Naive thymus-derived CD4-positive, alpha-beta T cell (primary cell): ENCODE measurements at regions not wholly inside any gene's neighbourhood (a gene's known extent, or its start where the extent isn't known, plus 50 kb on each side); places are given as distances from the start of the nearest gene placed in this dataset.

Source experiments
- ATAC-seq: fragments of 150-1000 bp; cut with Tn5 transposase; 2 replicates; pipeline ENCODE4 v1.10.0; 2021; ENCODE audit warnings: mild to moderate bottlenecking, moderate library complexity
- CTCF ChIA-PET: fragments of 350-600 bp; sonication (Branson Sonifier 250); formaldehyde crosslinking; loops from one replicate; lab custom pipeline; 2021; ENCODE audit warnings: antibody characterized with exemption; lab: Charles Lee
- POLR2A ChIA-PET: fragments of 350-600 bp; sonication (Branson Sonifier 250); formaldehyde crosslinking; loops from one replicate; lab custom pipeline; 2021; ENCODE audit warnings: antibody characterized with exemption, inconsistent platforms; lab: Charles Lee
- DNase-seq, 9 donors: peaks; one replicate each; pipeline versions ENCODE4 v3.0.0 to v3.0.0-alpha.2; 2020 to 2022; ENCODE audit warnings: mixed read lengths in 1 of 9
- H3K27ac ChIP-seq: one replicate; pipeline ENCODE4 v1.7.0; 2013; ENCODE audit warnings: mild to moderate bottlenecking, low read depth, low read length, moderate library complexity
- H3K27me3 ChIP-seq, 2 donors: one replicate each; pipeline ENCODE4 v1.7.0; 2013; ENCODE audit warnings: low read length in 2 of 2, mild to moderate bottlenecking in 2 of 2, moderate library complexity in 2 of 2; ENCODE audit not compliant: control insufficient read depth in 2 of 2, insufficient read depth in 2 of 2
- H3K36me3 ChIP-seq, 3 experiments: 1 replicate in 2 of 3; 2 replicates in 1 of 3; pipeline ENCODE4 v1.7.0; 2013; ENCODE audit warnings: low read length in 3 of 3, mild to moderate bottlenecking in 3 of 3, moderate library complexity in 1 of 3; ENCODE audit not compliant: insufficient read depth in 3 of 3, control insufficient read depth in 2 of 3
- H3K4me1 ChIP-seq, 2 donors: one replicate each; pipeline ENCODE4 v1.7.0; 2013; ENCODE audit warnings: low read length in 2 of 2, mild to moderate bottlenecking in 2 of 2, moderate library complexity in 1 of 2; ENCODE audit not compliant: control insufficient read depth in 2 of 2, insufficient read depth in 2 of 2
- H3K4me3 ChIP-seq: 2 replicates; pipeline ENCODE4 v1.7.0; 2013; ENCODE audit warnings: mild to moderate bottlenecking, low read length
- H3K9me3 ChIP-seq, 3 experiments: 1 replicate in 2 of 3; 2 replicates in 1 of 3; pipeline ENCODE4 v1.7.0; 2013; ENCODE audit warnings: low read length in 3 of 3; ENCODE audit not compliant: control insufficient read depth in 2 of 3
- H3K27ac Mint-ChIP-seq, 9 donors: one replicate each; pipeline ENCODE4 v1.8.0; 2020 to 2022; ENCODE audit warnings: mixed read lengths in 9 of 9, mild to moderate bottlenecking in 8 of 9, moderate library complexity in 5 of 9, inconsistent platforms in 2 of 9
- H3K27me3 Mint-ChIP-seq, 5 donors: one replicate each; pipeline ENCODE4 v1.8.0; 2021 to 2022; ENCODE audit warnings: mixed read lengths in 5 of 5, mild to moderate bottlenecking in 1 of 5
- H3K36me3 Mint-ChIP-seq, 5 donors: one replicate each; pipeline ENCODE4 v1.8.0; 2020 to 2022; ENCODE audit warnings: mixed read lengths in 5 of 5, mild to moderate bottlenecking in 3 of 5, inconsistent platforms in 1 of 5
- H3K4me1 Mint-ChIP-seq, 7 donors: one replicate each; pipeline ENCODE4 v1.8.0; 2020 to 2022; ENCODE audit warnings: mixed read lengths in 7 of 7, mild to moderate bottlenecking in 3 of 7, inconsistent platforms in 1 of 7
- H3K4me3 Mint-ChIP-seq, 10 donors: one replicate each; pipeline ENCODE4 v1.8.0; 2020 to 2022; ENCODE audit warnings: mild to moderate bottlenecking in 10 of 10, mixed read lengths in 10 of 10, moderate library complexity in 6 of 10, inconsistent platforms in 2 of 10
- H3K9me3 Mint-ChIP-seq, 11 donors: one replicate each; pipeline ENCODE4 v1.8.0; 2020 to 2022; ENCODE audit warnings: mixed read lengths in 11 of 11, mild to moderate bottlenecking in 4 of 11, inconsistent platforms in 1 of 11, moderate library complexity in 1 of 11
- intact Hi-C, 2 donors: fragments of 100-400 bp; cut with micrococcal nuclease; formaldehyde crosslinking; loops; one replicate each; pipeline ENCODE4 v1.15.1; 2023

DNA sequence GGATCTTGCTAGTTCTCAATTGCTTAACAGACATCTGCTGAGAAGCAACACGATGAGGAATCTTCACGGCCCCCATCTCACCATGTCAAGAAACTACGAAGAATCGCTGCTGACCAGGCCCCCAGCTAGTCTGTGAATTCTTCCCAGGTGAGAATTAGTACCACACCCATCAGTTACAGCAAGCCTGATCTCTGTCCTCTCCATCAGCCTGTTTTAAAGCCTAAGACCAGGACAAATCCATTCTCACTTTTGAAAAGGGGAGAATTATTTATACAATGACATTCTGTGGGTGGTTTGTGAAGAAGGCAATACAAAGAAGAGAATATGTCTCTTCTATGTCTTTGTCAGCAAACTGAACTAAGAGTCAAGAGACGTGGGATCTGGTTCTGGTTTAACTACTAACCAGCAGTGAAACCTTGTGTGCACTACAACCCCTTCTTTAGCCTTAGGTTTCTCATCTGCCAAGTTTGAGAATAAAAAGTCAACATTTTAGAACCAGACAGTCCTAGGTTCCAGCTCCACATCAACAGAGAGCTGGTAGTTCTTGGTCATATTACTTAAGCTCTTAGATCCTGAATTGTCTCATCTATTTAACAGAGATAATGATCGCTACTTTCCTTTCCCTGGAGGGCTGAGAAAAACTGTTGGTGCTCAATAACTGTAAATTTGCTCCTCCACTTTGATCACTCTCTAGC lies 160.4 kb upstream of the RORA start:
- H3K27ac ChIP-seq, result no peak overlapping the region
- no peaks in the 10 kb centered on the region for H3K36me3 ChIP-seq
- ATAC-seq (no peak), DNase-seq (no peak)
- peaks cover 0 to 6% (median 0%) of the 10 kb centered on the region in 7 donors for H3K4me1 Mint-ChIP-seq
- ChIA-PET CTCF (no interaction called here), POLR2A (no interaction called here)
- intact Hi-C loops, result no loop called here
- no peak overlapping the region for H3K27ac Mint-ChIP-seq
- H3K4me3 Mint-ChIP-seq, result no peak overlapping the region
- H3K27me3 Mint-ChIP-seq, result peaks cover 15 to 40% (median 25%) of the 10 kb centered on the region in 5 donors
- peaks cover 0 to 4% (median 0%) of the 10 kb centered on the region in 5 donors for H3K36me3 Mint-ChIP-seq
- no peaks in the 10 kb centered on the region for H3K9me3 ChIP-seq
- H3K4me3 ChIP-seq, result no peak overlapping the region
- H3K4me1 ChIP-seq, result no peaks in the 10 kb centered on the region
- H3K9me3 Mint-ChIP-seq, result peaks cover 0 to 21% (median 6%) of the 10 kb centered on the region in 11 donors
- peaks cover 0 to 2% of the 10 kb centered on the region in 2 donors for H3K27me3 ChIP-seq

- H3K27me3 ChIP-seq, result peaks cover 0 to 2% of the 10 kb centered on the region in 2 donors
- intact Hi-C loops, result no loop called here
- no peaks in the 10 kb centered on the region for H3K4me1 ChIP-seq
- CTCF ChIA-PET, result no interaction called here
- no peaks in the 10 kb centered on the region for H3K36me3 ChIP-seq
- Mint-ChIP-seq H3K27me3 (peaks cover 11 to 44% (median 25%) of the 10 kb centered on the region in 5 donors), H3K36me3 (peaks cover 0 to 4% (median 0%) of the 10 kb centered on the region in 5 donors), H3K4me3 (no peak overlapping the region), H3K9me3 (peaks cover 0 to 21% (median 6%) of the 10 kb centered on the region in 11 donors), H3K4me1 (peaks cover 0 to 6% (median 0%) of the 10 kb centered on the region in 7 donors), H3K27ac (no peak overlapping the region)
- DNase-seq, result no peak
- H3K27ac ChIP-seq, result no peak overlapping the region
- no peaks in the 10 kb centered on the region for H3K9me3 ChIP-seq
- H3K4me3 ChIP-seq, result no peak overlapping the region
- ATAC-seq, result no peak
- POLR2A ChIA-PET, result no interaction called here
These were observed 158.6 kb upstream of the RORA start for GRCh38 chr15:61387675-61388074.

GRCh38 chr15:61383421-61383820 lies 154.3 kb upstream of the RORA start:
- intact Hi-C loops, result no loop called here
- DNase-seq (no peak), ATAC-seq (no peak)
- Mint-ChIP-seq H3K27me3 (peaks cover 15 to 33% (median 24%) of the 10 kb centered on the region in 5 donors), H3K9me3 (peaks cover 0 to 18% (median 4%) of the 10 kb centered on the region in 11 donors), H3K4me3 (no peak overlapping the region), H3K27ac (no peak overlapping the region), H3K36me3 (peaks cover 0 to 4% (median 0%) of the 10 kb centered on the region in 5 donors), H3K4me1 (no peaks in the 10 kb centered on the region)
- H3K27me3 ChIP-seq, result peaks cover 0 to 2% of the 10 kb centered on the region in 2 donors
- no peaks in the 10 kb centered on the region for H3K36me3 ChIP-seq
- no peak overlapping the region for H3K27ac ChIP-seq
- POLR2A ChIA-PET, result no interaction called here
- H3K4me3 ChIP-seq, result no peak overlapping the region
- CTCF ChIA-PET, result no interaction called here
- no peaks in the 10 kb centered on the region for H3K9me3 ChIP-seq
- H3K4me1 ChIP-seq, result no peaks in the 10 kb centered on the region

- Mint-ChIP-seq H3K4me1 (no peaks in the 10 kb centered on the region), H3K9me3 (peaks cover 0 to 14% (median 4%) of the 10 kb centered on the region in 11 donors), H3K27me3 (peaks cover 15 to 33% (median 24%) of the 10 kb centered on the region in 5 donors), H3K27ac (no peak overlapping the region), H3K4me3 (no peak overlapping the region), H3K36me3 (peaks cover 0 to 4% (median 0%) of the 10 kb centered on the region in 5 donors)
- POLR2A ChIA-PET, result no interaction called here
- intact Hi-C loops, result no loop called here
- no peak for DNase-seq
- CTCF ChIA-PET, result no interaction called here
- H3K4me3 ChIP-seq, result no peak overlapping the region
- no peak overlapping the region for H3K27ac ChIP-seq
- peaks cover 0 to 2% of the 10 kb centered on the region in 2 donors for H3K27me3 ChIP-seq
- H3K9me3 ChIP-seq, result no peaks in the 10 kb centered on the region
- H3K4me1 ChIP-seq, result no peaks in the 10 kb centered on the region
- ATAC-seq, result no peak
- no peaks in the 10 kb centered on the region for H3K36me3 ChIP-seq
These were observed 153.8 kb upstream of the RORA start for GRCh38 chr15:61382927-61383326.

DNA sequence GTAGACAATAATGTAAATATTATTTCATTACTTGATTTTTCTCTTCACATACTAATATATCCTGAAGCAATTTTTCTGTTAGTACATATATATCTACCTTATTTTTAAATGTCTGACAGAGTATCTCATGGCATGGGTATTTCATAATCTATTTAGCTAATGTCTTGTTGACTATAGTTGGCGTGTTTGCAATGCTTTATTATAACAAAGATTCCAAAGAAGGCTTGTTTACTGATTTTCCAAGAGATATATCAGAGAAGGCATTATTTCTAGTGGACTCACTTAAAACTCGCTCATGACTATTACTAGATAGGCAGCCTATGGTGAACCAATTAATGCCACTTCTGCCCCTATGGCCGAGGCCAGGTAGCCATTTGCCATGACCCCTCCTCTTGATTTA lies 152.4 kb upstream of the RORA start:
- DNase-seq (no peak), ATAC-seq (no peak)
- CTCF ChIA-PET, result no interaction called here
- intact Hi-C loops, result no loop called here
- Histone ChIP-seq H3K4me3 (no peak overlapping the region), H3K4me1 (no peaks in the 10 kb centered on the region), H3K9me3 (no peaks in the 10 kb centered on the region), H3K27me3 (peaks cover 0 to 2% of the 10 kb centered on the region in 2 donors), H3K27ac (no peak overlapping the region), H3K36me3 (no peaks in the 10 kb centered on the region)
- Mint-ChIP-seq H3K4me1 (no peaks in the 10 kb centered on the region), H3K27me3 (peaks cover 9 to 28% (median 18%) of the 10 kb centered on the region in 5 donors), H3K9me3 (peaks cover 0 to 10% (median 0%) of the 10 kb centered on the region in 11 donors), H3K36me3 (peaks cover 0 to 4% (median 0%) of the 10 kb centered on the region in 5 donors), H3K4me3 (no peak overlapping the region), H3K27ac (no peak overlapping the region)
- POLR2A ChIA-PET, result no interaction called here

DNA sequence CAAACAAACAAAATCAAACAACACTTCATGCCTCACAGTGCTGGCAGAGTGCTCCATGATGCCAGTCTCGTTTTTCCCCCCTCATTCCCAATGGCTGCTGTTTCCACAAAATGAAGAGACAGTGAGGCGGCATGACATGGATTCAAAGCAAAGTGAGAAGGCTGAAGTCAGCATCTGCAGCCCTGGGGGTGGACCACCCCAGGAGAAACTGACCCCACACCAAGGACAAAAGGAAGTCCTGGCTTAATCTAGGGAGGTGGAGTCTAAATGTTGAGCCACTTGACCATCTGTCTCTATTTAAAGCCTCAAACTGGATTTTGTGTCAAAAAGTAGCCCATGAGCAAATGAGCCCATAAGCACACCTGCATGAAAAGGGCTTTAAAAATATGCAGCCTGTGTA lies 151.2 kb upstream of the RORA start:
- H3K36me3 ChIP-seq, result no peaks in the 10 kb centered on the region
- POLR2A ChIA-PET, result no interaction called here
- H3K27ac Mint-ChIP-seq, result no peak overlapping the region
- intact Hi-C loops, result no loop called here
- no peak overlapping the region for H3K27ac ChIP-seq
- no peak overlapping the region for H3K4me3 ChIP-seq
- H3K27me3 Mint-ChIP-seq, result peaks cover 0 to 19% (median 13%) of the 10 kb centered on the region in 5 donors
- peaks cover 0 to 4% (median 0%) of the 10 kb centered on the region in 5 donors for H3K36me3 Mint-ChIP-seq
- no peak for DNase-seq
- H3K27me3 ChIP-seq, result peaks cover 0 to 2% of the 10 kb centered on the region in 2 donors
- peaks cover 0 to 5% (median 0%) of the 10 kb centered on the region in 11 donors for H3K9me3 Mint-ChIP-seq
- H3K4me1 ChIP-seq, result no peaks in the 10 kb centered on the region
- no peaks in the 10 kb centered on the region for H3K9me3 ChIP-seq
- no peak for ATAC-seq
- H3K4me1 Mint-ChIP-seq, result no peaks in the 10 kb centered on the region
- H3K4me3 Mint-ChIP-seq, result no peak overlapping the region
- CTCF ChIA-PET, result no interaction called here

- Histone ChIP-seq H3K27me3 (no peaks in the 10 kb centered on the region), H3K36me3 (no peaks in the 10 kb centered on the region), H3K4me1 (no peaks in the 10 kb centered on the region), H3K27ac (no peak overlapping the region), H3K4me3 (no peak overlapping the region), H3K9me3 (no peaks in the 10 kb centered on the region)
- POLR2A ChIA-PET, result no interaction called here
- no peak for DNase-seq
- Mint-ChIP-seq H3K4me1 (no peaks in the 10 kb centered on the region), H3K4me3 (no peak overlapping the region), H3K36me3 (no peaks in the 10 kb centered on the region), H3K9me3 (peaks cover 0 to 2% (median 0%) of the 10 kb centered on the region in 11 donors), H3K27ac (no peak overlapping the region), H3K27me3 (peaks cover 0 to 18% (median 11%) of the 10 kb centered on the region in 5 donors)
- ATAC-seq, result no peak
- CTCF ChIA-PET, result no interaction called here
- intact Hi-C loops, result no loop called here
These were observed 149.9 kb upstream of the RORA start for GRCh38 chr15:61379005-61379404.
